A204.1 (cell line): ENCODE measurements at regions not wholly inside any gene's neighbourhood (a gene's known extent, or its start where the extent isn't known, plus 50 kb on each side); places are given as distances from the start of the nearest gene placed in this dataset.
"Not testable (repeated sequence)": the region's sequence is repeated elsewhere in the genome, so short reads cannot be mapped to it uniquely, and the experiment has no call there.

Experiments used
- FAIRE-seq: peaks from 2 replicates; lab custom pipeline; 2012; peaks lifted over from hg19 to GRCh38; lab: Jason Lieb, UNC

DNA sequence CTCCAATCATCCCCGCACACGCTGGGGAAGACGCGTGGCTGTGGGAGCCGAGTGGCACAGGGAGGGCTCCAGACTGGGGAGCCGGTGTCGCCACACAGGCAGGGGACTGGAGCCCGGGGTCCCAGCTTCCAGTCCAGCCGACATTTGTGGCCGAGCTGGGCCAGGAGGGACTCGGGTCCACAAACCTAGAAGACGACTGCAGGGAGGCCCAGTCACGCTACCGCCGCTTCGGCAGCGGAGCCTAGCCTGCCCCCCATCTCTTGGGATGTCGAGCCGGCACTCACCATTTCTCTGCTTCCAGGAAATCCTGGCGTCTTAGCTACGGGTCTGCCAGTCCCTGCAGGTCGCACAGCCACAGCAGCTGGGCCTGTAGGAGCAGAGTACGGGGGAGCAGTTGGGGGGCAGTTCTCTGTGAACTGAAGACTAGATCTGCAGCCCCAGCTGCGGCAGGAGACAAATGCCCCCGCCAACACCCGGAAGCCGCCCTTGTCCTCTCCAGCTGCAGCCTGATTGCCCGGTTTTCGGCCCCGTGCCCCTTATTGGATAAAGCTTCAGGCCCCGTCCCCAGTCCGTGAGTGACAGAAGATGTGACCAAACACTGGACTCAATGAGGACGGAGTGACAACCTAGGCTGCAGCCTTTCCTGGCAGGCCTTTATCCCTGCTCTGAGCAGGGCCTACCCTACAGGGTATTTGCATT is 270.7 kb downstream of the ZNF33B start:
- FAIRE-seq, result peak; percentile 94

DNA sequence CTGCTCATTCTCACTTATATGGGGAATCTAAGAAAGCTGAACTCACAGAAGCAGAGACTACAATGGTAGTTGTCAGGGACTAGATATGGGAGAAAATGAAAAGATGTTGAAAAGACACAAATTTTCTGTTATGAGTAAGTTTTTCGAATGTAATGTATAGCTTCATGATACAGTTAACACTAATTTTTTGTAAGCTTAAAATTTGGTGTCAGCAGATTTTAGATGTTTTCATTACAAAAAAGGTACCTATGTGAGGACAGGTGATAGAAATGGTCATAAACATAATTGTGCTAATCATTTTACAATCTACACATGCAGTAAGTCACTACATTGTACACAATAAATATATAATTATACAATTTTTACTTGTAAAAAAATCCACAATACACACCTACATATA is 286.6 kb downstream of the ZNF33B start:
- no peak for FAIRE-seq

DNA sequence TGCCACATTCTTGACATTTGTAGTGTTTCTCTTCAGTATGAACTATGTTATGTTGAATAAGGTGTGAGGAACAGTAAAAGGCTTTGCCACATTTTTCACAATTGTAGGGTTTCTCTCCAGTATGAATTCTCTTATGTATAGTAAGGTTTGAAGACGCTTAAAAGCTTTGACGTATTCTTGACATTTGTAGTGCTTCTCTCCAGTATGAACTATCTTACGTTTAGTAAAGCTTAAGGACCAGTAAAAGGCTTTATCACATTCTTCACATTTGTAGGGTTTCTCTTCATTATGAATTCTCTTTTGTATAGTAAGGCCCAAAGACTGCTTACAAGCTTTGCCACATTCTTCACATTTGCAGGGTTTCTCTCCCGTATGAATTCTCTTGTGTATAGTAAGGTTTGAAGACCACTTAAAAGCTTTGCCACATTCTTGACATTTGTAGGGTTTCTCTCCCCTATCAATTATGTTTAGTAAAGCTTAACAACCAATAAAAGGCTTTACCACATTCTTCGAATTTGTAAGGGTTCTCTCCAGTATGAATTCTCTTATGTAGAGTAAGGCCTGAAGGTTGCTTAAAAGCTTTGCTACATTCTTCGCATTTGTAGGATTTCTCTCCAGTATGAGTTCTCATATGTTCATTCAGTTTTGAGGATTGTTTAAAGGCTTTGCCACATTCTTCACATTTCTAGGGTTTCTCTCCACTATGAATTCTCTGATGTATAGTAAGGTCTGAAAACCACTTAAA is 301.6 kb downstream of the ZNF33B start:
- FAIRE-seq, result not testable (repeated sequence)

DNA sequence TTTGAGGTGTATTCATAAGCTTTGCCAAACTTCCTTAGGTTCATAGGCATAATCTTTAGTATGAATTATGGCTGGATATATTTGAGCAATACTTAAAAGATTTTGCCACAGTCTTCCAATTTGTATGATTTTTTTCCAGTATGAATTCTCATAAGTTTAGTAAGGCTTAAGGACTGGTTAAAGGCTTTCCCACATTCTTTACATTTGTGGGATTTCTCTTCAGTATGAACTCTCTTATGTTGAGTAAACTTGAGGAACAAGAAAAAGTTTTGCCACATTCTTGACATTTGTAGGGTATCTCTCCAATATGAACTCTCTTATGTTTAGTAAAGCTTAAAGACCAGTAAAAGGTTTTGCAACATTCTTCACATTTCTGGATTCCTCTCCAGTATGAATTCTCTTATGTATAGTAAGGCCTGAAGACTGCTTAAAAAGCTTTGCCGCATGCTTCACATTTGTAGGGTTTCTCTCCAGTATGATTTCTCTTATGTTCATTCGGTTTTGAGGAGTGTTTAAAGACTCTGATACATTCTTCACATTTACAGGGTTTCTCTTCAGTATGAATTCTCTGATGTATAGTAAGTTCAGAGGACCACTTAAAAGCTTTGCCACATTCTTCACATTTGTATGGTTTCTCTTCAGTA is 302.6 kb downstream of the ZNF33B start:
- not testable (repeated sequence) for FAIRE-seq

DNA sequence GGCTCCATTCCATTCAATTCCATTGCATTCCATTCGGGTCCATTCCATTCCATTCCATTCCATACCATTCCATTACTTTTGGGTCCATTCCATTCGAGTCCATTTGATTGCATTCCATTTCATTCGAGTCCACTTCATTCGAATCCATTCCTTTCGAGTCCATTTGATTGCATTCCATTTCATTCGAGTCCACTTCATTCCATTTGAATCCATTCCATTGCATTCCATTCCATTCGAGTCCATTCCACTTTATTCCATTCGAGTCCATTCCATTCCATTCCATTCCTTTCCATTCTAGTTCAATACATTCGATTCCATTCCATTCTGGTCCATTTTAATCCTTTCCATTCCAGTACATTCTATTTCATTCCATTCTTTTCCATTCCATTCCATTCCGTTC is 334.0 kb downstream of the ZNF33B start:
- no peak for FAIRE-seq

DNA sequence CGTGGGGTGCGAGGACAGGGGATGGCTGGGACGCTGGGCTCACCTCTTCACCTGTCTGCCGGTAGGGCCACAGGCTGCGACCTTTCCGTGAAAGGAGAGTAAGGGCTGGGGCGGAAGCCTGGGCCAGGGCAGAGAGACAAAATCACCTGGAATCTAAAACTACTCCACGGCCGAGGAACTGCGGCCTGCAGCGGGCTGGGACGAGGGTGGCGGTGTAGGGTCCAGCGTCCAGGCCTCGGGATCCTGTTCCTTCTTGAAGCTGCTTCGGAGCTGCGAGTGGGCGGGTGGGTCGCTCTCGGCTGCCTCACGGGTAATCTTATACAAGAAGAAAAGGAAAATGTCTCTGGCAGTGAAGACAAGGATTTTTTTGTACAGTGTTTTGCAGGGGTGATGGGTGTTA is 356.5 kb downstream of the ZNF33B start:
- not testable (repeated sequence) for FAIRE-seq

DNA sequence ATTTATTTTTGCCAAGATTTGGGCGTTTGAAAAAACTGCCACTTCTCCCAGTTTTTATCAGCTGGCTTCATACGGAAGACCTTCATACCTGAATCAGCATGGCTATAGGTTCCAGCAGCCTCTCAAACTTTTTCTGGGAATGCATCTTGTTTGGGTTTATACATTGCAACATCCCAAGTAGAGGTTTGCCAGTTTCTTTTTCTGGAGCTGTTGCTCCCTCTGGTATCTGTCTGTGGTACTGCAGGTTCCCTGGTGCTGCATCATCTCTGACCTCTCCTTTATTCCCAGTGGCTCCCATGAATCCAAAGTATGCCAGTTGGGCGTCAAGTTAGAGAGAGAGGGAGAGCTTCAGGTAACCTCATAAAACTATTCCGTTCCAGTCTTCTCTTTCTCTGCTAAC is 368.6 kb downstream of the ZNF33B start:
- not testable (repeated sequence) for FAIRE-seq

DNA sequence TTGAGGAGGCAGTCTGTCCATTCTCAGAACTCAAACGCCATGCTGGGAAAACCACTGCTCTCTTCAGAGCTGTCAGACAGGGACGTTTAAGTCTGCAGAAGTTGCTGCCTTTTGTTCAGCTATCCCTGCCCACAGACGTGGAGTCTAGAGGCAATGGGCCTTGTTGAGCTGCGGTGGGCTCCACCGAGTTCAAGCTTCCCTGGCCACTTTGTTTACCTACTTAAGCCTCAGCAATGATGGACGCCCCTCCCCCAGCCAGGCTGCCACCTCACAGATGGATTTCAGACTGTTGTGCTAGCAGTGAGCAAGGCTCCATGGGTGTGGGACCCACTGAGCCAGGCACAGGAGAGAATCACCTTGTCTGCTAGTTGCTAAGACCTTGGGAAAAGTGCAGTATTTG is 375.1 kb downstream of the ZNF33B start:
- FAIRE-seq, result not testable (repeated sequence)

DNA sequence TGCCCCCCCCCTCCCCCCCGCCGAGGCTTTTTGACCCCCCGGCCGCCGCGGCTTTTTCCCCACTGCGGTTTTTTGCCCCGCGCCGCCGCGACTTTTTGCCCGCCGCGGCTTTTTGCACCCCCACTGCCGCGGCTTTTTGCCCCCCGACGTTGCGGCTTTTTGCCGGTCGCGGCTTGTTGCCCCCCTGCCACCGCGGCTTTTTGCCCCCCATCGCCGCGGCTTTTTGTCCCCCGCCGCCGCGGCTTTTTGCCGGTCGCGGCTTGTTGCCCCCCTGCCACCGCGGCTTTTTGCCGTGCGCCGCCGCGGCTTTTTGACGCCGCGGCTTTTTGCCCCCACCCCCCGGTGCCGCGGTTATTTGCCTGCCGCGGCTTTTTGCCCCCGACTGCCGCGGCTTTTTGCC is 395.4 kb downstream of the ZNF33B start:
- FAIRE-seq, result not testable (repeated sequence)

DNA sequence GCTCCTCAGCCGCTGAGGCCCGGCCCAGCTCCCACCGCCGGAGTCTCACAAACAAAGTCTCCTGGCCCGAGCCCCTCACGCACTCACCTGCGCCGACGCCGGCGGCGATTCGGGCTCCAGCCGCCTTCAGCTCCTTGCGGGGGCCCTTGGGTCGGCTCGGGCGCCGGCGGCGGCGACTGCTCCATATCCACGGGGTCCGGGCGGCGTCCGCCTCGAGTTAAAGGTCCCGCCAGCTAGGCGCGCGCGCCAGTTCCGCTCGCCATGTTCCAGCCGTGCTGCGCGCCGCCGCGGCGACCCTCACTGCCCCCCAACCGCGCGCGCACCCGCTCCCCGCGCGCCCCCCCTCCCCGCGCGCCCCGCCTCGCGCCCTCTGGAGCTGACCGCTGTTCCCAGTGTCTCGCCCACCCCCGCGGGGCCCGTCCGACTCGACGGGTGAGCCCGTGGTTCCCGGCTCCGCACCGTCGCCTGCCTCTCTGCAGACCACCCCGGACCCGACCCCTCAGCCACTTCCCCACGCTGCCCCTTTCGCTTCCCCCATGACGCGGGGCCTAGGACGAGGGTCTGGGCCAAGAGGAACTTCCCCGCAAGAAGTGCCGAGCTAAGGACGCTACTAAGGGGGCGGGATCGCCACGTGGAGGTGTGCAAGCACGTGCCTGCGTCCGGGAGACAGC is 396.1 kb downstream of the ZNF33B start:
- no peak for FAIRE-seq

DNA sequence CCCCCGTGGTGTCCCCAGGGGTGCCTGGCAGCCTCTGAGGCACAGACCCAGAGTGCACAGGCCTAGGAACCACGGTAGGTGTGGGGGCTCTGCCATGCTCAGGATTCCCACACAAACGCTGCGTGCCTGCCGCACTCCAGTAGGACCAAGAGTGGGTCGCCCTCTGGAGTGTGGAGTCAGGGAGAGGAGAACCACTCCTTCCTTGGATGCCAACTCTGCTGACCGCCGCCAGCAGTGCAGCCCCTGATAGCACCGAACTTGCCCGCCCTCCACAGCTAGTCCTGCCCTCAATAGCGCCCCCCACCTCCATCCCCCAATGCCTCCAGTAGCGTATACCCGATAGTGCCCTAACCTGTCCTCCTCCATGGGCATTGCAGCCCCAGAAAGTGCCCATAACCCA is 402.0 kb downstream of the ZNF33B start:
- not testable (repeated sequence) for FAIRE-seq

DNA sequence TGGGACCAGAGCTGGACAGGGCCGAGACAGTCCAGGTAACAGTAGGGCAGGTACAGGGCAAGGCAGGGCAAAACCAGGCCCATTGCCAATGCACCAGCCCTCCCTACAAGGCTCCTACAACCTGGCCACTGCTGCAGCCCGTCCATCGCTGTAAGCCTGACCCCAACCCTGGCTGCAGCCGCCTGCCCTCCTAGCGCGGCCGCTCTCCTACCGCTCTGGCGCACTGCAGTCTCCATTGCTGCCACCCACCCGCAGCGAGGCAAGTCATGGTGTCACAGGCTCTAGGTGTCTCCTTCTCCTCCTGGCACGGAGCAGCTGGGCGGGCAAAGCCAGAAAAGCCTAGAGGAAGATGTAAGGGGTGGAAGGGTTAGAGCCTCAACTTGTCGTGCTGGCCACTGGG is 402.6 kb downstream of the ZNF33B start:
- FAIRE-seq, result not testable (repeated sequence)

DNA sequence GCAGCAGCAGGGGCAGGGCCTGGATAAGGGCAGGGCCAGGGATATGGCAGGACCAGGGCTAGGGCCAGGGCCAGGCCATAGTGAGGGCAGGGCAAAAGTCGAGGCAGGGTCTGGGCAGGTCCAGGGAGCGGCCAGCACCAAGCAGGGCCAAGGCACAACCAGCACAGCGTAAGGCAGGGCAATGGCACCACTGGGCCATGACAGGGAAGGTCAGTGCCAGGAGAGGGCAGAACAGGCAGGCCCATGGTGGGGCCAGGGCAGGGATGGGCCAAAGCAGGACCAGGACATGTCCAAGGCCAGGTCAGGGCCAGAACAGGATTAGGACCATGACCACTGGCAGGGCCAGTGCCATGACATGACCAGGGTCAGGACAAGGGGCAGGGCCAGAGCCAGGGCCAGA is 403.1 kb downstream of the ZNF33B start:
- not testable (repeated sequence) for FAIRE-seq

DNA sequence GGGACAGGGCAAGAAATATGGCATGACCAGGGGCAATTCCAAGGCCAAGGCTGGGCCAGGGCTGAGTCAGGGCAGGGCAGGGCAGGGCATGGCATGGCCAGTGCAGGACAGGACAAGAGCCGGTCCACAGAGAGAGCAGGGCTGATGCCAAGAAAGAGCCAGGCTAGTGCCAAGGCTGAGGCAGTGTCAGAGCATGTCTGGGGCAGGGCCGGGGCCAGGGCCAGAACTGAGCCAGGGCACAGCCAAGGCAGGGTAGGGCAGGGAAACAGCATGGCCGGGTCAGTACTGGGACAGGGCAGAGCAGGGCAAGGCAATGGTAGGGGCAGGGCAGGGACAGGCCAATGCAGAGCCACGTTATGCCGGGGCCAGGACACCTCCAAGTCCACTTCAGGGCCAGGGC is 403.9 kb downstream of the ZNF33B start:
- not testable (repeated sequence) for FAIRE-seq

DNA sequence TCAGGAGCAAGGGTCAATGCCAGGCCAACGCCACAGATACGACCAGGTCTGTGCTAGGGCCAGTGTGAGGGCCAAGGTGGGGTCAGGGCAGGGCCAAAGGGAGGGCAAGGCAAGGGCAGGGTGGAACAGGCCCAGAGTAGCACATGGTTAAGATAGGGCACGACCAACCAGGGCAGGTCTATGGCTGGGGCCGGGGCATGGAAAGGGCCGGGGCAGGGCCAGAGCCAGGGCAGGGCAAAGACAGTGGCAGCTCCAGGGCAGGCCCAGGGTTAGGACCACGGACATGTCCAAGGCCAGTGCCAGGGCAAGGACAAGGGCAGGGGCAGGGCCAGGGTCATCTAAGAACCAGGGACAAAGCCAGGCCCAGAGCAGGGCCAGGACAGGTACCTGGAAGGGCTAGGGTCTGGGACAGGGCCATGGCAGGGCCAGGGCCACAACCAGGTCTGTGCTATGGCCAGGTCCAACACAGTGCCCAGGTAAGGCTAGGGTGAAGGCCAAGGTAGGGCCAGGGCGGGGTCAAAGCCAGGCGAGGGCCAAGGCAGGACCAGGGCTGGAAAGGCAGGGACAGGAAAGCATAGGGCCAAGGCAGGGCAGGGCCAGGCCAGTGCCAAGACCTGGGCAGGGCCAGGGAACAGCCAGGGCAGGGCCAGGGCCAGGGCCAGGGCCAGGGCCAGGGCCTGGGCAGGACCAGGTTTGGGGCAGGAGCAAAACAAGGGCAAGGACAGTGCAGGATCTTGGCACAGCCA is 404.7 kb downstream of the ZNF33B start:
- FAIRE-seq, result not testable (repeated sequence)

DNA sequence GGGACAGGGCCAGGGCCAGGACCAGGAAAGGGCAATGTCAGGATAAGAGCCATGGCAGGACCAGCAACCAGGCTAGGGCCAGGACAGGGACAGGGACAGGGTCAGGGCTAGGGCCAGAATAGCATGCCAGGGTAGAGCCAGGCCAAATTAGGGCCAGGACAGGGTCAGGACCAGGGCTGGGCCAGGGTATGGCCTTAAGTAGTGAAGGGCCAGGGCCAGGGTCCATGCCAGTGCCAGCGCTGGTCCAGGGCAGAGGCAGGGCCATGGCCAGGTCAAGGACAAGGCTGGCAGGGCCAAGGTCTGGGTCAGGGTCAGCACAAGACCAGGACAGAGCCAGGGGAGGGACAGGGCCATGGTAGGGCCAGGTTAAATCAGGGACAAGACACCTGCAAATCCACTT is 405.4 kb downstream of the ZNF33B start:
- not testable (repeated sequence) for FAIRE-seq

DNA sequence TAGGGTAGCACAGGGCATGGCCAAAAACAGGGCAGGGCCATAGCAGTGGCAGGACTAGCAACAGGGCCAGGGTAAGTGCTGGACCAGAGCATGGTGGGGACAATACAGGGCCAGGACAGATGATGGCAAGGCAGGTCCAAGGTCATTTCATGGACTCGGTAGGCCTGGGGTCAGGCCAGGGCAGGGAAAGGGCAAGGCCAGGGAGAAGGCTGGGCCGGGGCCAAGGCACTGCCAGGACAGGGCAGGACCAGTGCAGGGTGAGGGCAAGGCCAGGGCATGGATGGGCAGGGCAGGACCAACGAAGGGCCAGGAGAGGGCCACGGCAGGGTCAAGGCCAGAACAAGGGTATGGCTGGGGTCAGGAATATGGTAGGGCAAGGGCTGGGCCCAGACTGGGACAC is 407.6 kb downstream of the ZNF33B start:
- FAIRE-seq, result not testable (repeated sequence)

DNA sequence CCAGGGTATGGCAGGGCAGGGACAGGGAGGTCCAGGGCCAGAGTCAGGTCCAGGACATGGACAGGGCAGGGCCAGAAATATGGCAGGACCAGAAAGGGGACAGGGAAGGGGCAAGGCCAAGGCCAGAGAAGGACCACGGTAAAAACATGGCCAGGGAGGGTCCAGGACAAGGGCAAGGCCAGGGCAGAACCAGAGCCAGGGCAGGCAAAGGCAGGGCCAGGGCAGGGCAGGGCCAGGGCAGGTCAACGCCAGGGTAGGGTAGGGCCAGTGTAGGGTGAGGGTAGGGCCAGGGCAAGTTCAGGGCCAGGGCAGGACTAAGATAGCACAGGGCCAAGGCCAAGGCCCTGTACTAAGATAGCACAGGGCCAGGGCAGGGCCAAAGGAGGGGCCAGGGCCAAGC is 408.3 kb downstream of the ZNF33B start:
- not testable (repeated sequence) for FAIRE-seq

DNA sequence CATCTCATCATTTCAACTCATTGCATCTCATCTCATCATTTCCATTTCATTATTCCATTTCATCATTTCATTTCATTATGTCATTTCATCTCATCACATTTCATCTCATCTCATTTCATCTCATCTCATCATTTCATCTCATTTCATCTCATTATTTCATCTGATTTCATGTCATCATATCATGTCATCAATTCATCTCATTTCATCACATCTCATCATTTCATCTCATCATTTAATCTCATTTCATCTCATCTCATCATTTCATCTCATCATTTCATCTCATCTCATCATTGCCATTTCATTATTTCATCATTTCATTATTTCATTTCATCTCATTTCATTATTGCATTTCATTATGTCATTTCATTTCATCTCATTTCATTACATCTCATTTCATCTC is 410.5 kb downstream of the ZNF33B start:
- peak; percentile 53 for FAIRE-seq

DNA sequence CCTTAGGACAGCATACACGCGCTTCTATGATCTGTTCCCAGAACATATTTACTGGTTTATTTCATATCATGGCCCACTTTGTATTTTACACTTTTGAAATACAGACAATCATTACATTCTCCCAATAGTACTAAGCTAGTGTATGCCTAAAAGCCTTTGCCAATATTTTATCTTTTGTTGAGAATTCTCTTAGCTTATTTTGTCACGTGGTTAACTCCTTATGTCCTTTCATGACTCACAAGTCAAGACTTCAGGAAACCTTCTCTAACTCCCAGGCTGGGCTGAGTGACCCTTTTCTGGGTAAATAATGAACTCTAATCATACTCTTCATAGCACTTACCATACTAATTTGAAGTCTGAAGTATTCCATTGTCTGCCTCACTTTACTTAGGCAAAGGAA is 444.8 kb downstream of the ZNF33B start:
- not testable (repeated sequence) for FAIRE-seq

DNA sequence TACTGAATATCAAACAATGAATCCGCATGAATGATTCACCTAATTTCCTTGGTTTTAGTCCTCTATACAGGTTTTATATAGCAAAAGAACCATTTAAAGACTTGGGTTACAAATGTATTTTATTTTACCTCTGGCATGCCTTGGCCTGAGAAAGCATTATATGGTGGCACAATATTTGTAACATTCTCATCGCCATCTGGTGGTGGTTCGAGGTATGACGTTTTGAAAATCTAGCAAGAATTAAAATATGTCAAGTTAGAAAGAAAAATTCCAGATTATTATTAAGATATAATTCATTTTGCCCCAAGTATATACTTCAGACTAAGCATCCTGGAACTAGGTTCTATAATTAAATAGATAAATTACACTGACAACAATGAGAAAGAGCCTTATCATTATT is 445.9 kb downstream of the ZNF33B start:
- FAIRE-seq, result peak; percentile 69
